Naive B cell (primary cell): ENCODE measurements at regions not wholly inside any gene's neighbourhood (a gene's known extent, or its start where the extent isn't known, plus 50 kb on each side); places are given as distances from the start of the nearest gene placed in this dataset.
A peak's percentile ranks its signal among the peaks of the same experiment; 100 is the strongest.

Source experiments
- ATAC-seq, 2 donors: fragments of 150-1000 bp; cut with Tn5 transposase; 2 replicates each; pipeline ENCODE4 v1.10.0; 2021; ENCODE audit warnings: low read depth in 2 of 2, mild to moderate bottlenecking in 2 of 2, moderate library complexity in 2 of 2
- DNase-seq: peaks from one replicate; pipeline ENCODE4 v3.0.0; 2022
- H3K27ac Mint-ChIP-seq, 6 donors: one replicate each; pipeline ENCODE4 v1.8.0; 2020 to 2022; ENCODE audit warnings: mild to moderate bottlenecking in 6 of 6, mixed read lengths in 6 of 6, moderate library complexity in 5 of 6, inconsistent platforms in 2 of 6
- H3K27me3 Mint-ChIP-seq, 3 donors: one replicate each; pipeline ENCODE4 v1.8.0; 2021 to 2022; ENCODE audit warnings: mixed read lengths in 3 of 3, mild to moderate bottlenecking in 1 of 3
- H3K36me3 Mint-ChIP-seq, 2 donors: one replicate each; pipeline ENCODE4 v1.8.0; 2020 to 2022; ENCODE audit warnings: mixed read lengths in 2 of 2, inconsistent platforms in 1 of 2, mild to moderate bottlenecking in 1 of 2
- H3K4me1 Mint-ChIP-seq, 3 donors: one replicate each; pipeline ENCODE4 v1.8.0; 2020 to 2022; ENCODE audit warnings: mixed read lengths in 3 of 3, inconsistent platforms in 1 of 3, mild to moderate bottlenecking in 1 of 3, moderate library complexity in 1 of 3
- H3K4me3 Mint-ChIP-seq, 8 donors: one replicate each; pipeline ENCODE4 v1.8.0; 2020 to 2022; ENCODE audit warnings: mild to moderate bottlenecking in 8 of 8, mixed read lengths in 8 of 8, moderate library complexity in 8 of 8, inconsistent platforms in 2 of 8
- H3K9me3 Mint-ChIP-seq, 7 donors: one replicate each; pipeline ENCODE4 v1.8.0; 2020 to 2022; ENCODE audit warnings: mixed read lengths in 7 of 7, mild to moderate bottlenecking in 5 of 7, inconsistent platforms in 2 of 7, moderate library complexity in 1 of 7

GRCh38 chr17:79522414-79522813 is 88.4 kb downstream of the RBFOX3 start:
- Mint-ChIP-seq H3K4me1 (no peaks in the 10 kb centered on the region), H3K4me3 (no peak overlapping the region), H3K27ac (no peak overlapping the region), H3K9me3 (no peaks in the 10 kb centered on the region), H3K27me3 (peaks cover 8 to 27% (median 15%) of the 10 kb centered on the region in 3 donors), H3K36me3 (no peaks in the 10 kb centered on the region)
- DNase-seq (no peak), ATAC-seq (no peak)

DNA sequence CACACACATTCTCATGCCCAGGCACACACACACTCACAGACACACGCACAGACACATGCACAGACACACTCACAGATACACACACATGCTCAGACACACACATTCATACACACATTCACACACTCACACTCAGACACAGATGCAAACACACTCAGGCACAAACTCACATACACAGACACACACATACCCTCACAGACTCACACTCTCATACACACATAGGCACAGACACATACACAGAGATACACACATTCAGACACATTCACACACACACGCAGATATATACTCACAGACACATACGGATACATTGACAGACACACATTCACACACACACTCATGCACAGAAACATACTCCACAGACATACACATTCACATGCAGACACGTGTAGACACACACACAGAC is 89.6 kb downstream of the RBFOX3 start:
- Mint-ChIP-seq H3K4me3 (no peak overlapping the region), H3K27ac (no peak overlapping the region)
- ATAC-seq: no peak

GRCh38 chr17:79520167-79521165 is 90.4 kb downstream of the RBFOX3 start:
- no peak for DNase-seq
- H3K4me3 Mint-ChIP-seq: no peak overlapping the region
- no peak overlapping the region for H3K27ac Mint-ChIP-seq
- ATAC-seq: no peak
- no peaks in the 10 kb centered on the region for H3K36me3 Mint-ChIP-seq
- no peaks in the 10 kb centered on the region for H3K9me3 Mint-ChIP-seq
- no peaks in the 10 kb centered on the region for H3K4me1 Mint-ChIP-seq
- peaks cover 16 to 34% (median 16%) of the 10 kb centered on the region in 3 donors for H3K27me3 Mint-ChIP-seq

More for the DNA sequence above, 89.6 kb downstream of the RBFOX3 start:
- DNase-seq: no peak
- H3K4me1 Mint-ChIP-seq: no peaks in the 10 kb centered on the region
- H3K27me3 Mint-ChIP-seq: peaks cover 9 to 31% (median 16%) of the 10 kb centered on the region in 3 donors
- no peaks in the 10 kb centered on the region for H3K9me3 Mint-ChIP-seq
- H3K36me3 Mint-ChIP-seq: no peaks in the 10 kb centered on the region

GRCh38 chr17:79519601-79520000 is 91.2 kb downstream of the RBFOX3 start:
- no peak overlapping the region for H3K27ac Mint-ChIP-seq
- no peaks in the 10 kb centered on the region for H3K4me1 Mint-ChIP-seq
- H3K4me3 Mint-ChIP-seq: no peak overlapping the region
- ATAC-seq (no peak), DNase-seq (no peak)
- peaks cover 16 to 39% (median 19%) of the 10 kb centered on the region in 3 donors for H3K27me3 Mint-ChIP-seq
- H3K9me3 Mint-ChIP-seq: no peaks in the 10 kb centered on the region
- H3K36me3 Mint-ChIP-seq: no peaks in the 10 kb centered on the region

GRCh38 chr17:79518585-79519523 is 92.0 kb downstream of the RBFOX3 start:
- no peak overlapping the region for H3K27ac Mint-ChIP-seq
- H3K36me3 Mint-ChIP-seq: no peaks in the 10 kb centered on the region
- H3K27me3 Mint-ChIP-seq: peaks cover 14 to 39% (median 19%) of the 10 kb centered on the region in 3 donors
- no peak overlapping the region for H3K4me3 Mint-ChIP-seq
- no peaks in the 10 kb centered on the region for H3K4me1 Mint-ChIP-seq
- no peak for DNase-seq
- no peak for ATAC-seq
- H3K9me3 Mint-ChIP-seq: no peaks in the 10 kb centered on the region

DNA sequence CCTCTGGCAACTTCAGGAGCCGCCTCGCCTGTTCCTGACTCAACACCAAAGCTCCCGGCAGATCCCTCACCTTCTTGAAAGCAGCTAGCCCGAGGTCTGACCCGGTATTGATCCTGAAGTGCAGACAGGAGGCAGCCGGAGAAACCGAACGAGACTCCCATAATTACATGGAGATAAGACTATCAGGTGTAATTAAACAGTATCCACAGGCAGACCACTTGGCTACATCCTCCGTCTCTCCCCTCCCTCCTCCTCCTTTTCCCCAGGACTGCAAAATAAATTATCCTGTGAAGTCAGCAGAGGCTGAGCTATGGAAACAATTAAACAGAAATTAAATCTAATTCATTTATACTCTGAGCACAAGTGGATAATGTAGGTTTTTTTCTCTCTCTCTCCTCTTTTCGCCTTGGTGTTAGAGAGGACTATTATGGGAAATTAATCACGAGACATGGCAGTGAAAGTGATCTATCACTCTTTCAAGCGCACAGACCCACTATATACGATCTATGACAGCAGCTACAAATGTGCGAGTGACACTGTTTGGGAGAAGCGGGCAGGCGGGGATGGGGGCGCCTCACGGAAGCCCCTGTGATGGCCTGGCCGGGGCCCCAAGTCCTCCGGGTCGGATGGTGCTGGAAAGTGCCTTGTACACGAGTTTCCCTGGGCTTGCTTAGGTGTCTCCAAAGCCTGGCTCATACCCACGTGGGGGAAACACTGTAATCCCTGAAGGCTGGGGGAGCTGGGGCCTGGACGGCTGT is 92.8 kb downstream of the RBFOX3 start:
- Mint-ChIP-seq H3K27ac (no peak overlapping the region), H3K4me1 (no peaks in the 10 kb centered on the region), H3K27me3 (peaks cover 11 to 39% (median 19%) of the 10 kb centered on the region in 3 donors), H3K4me3 (no peak overlapping the region), H3K9me3 (no peaks in the 10 kb centered on the region), H3K36me3 (no peaks in the 10 kb centered on the region)
- no peak for ATAC-seq
- DNase-seq: no peak

DNA sequence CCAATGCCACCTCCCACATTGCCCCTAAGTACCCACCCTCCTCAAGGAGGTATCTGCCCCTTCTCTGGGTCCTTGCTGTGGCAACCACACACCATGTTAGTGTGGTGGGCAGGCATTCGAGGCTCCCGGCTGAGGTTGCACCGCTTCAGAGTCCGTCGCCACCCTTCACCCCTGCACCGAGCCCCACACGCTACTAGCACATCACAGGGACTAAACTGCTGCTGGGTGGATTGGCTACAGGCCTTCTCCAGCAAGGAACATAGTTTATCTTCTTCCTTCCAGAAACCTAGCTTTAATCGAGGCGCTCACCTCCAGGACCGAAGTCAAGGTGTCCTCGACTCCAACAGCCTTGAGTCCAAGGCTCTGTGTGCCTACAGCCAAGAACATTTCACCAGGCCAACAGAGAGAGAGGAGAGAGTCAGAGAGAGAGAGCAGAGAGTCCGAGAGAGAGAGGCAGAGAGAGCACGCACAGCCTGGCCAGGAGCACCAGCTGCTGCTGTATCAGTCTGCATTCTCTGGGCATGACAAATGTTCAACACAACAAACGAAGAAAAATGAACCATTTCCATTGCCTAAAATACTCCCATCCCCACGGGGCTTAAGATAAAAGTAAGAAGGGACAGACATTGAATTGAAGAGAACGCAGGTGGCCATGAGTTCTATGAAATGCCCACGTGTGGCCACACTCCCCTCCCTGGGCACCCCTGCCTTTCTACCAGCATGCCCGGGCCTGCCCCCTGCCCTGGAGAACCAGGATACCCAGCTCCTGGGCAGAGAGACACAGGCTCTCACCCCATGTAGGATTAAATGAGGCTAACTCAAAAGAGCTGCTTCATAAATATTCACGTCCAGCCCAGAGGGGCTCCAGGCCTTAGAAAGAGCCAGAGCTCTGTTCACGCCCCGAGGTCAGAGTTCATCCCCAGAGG is 94.9 kb downstream of the RBFOX3 start:
- Mint-ChIP-seq H3K36me3 (peaks cover 0 to 6% of the 10 kb centered on the region in 2 donors), H3K4me1 (no peaks in the 10 kb centered on the region), H3K4me3 (no peak overlapping the region), H3K27ac (peak overlapping the region in 1 of 6 donors; percentile 29), H3K27me3 (peaks cover 11 to 39% (median 19%) of the 10 kb centered on the region in 3 donors), H3K9me3 (peaks cover 0 to 5% (median 3%) of the 10 kb centered on the region in 7 donors)
- DNase-seq: no peak
- ATAC-seq: no peak

- no peak for DNase-seq
- ATAC-seq: no peak
- peaks cover 11 to 39% (median 19%) of the 10 kb centered on the region in 3 donors for H3K27me3 Mint-ChIP-seq
- H3K4me3 Mint-ChIP-seq: no peak overlapping the region
- peak overlapping the region in 1 of 6 donors; percentile 29 for H3K27ac Mint-ChIP-seq
- peaks cover 0 to 7% of the 10 kb centered on the region in 2 donors for H3K36me3 Mint-ChIP-seq
- peaks cover 0 to 5% (median 3%) of the 10 kb centered on the region in 7 donors for H3K9me3 Mint-ChIP-seq
- H3K4me1 Mint-ChIP-seq: no peaks in the 10 kb centered on the region
These were observed 95.7 kb downstream of the RBFOX3 start for GRCh38 chr17:79515110-79515509.

DNA sequence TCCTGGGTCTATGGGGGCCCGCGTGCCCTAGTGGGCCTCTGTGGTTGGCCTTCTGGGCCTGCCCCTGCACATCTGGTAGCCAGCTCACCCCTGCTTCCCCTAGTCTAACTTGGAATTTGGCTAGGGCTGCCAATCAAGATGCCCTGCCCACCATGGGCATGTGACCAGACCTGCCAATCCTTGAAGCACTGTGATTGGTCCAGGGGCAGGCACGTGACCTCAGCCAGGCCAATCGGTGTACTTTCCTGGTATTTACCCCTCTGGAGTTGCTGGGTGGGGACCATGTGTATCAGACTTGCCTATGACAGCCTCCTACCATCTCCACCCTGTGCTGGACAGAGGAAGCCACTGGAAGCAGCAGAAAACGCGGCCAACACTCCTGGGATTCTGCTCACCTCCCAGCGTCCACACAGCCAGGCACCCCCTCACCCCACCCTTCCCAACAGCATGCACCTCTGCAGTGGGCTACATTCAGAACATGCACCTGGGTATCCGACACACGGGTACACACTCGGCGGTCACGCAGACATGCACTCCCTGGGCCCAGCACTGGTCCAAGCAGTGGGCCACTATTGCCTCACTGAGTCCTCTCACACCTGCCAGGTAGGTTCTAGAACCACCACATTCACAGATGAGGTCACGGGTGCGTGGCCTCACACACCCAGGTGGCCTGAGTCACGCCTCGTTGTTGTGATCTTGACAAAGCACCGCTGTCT is 96.9 kb downstream of the RBFOX3 start:
- DNase-seq (no peak), ATAC-seq (no peak)
- Mint-ChIP-seq H3K36me3 (peaks cover 0 to 7% of the 10 kb centered on the region in 2 donors), H3K9me3 (peaks cover 0 to 5% (median 3%) of the 10 kb centered on the region in 7 donors), H3K27ac (no peak overlapping the region), H3K27me3 (peaks cover 11 to 37% (median 19%) of the 10 kb centered on the region in 3 donors), H3K4me1 (no peaks in the 10 kb centered on the region), H3K4me3 (no peak overlapping the region)

GRCh38 chr17:79513206-79513605 is 97.6 kb downstream of the RBFOX3 start:
- DNase-seq (no peak), ATAC-seq (no peak)
- Mint-ChIP-seq H3K27me3 (peaks cover 10 to 29% (median 19%) of the 10 kb centered on the region in 3 donors), H3K4me3 (no peak overlapping the region), H3K27ac (no peak overlapping the region), H3K9me3 (peaks cover 0 to 5% (median 3%) of the 10 kb centered on the region in 7 donors), H3K36me3 (peaks cover 0 to 7% of the 10 kb centered on the region in 2 donors), H3K4me1 (no peaks in the 10 kb centered on the region)

DNA sequence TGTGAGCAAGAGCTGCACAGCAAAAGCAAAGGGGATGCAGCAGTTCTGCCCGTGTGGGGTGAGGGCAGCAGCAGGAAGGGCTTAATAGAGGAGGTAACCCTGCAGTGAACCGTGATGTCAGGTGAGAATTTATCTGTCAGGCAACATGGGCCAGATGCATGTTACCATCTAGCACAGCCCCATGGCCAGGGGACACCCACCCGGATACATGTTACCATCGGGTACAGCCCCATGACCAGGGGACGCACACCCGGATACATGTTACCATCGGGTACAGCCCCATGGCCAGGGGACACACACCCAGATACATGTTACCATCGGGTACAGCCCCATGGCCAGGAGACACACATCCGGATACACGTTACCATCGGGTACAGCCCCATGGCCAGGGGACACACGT is 99.4 kb downstream of the RBFOX3 start:
- Mint-ChIP-seq H3K27ac (no peak overlapping the region), H3K27me3 (peaks cover under 1 to 13% (median 13%) of the 10 kb centered on the region in 3 donors), H3K4me3 (no peak overlapping the region), H3K36me3 (peaks cover 0 to 7% of the 10 kb centered on the region in 2 donors), H3K4me1 (no peaks in the 10 kb centered on the region), H3K9me3 (peaks cover 0 to 5% (median 3%) of the 10 kb centered on the region in 7 donors)
- ATAC-seq: no peak
- DNase-seq: no peak
